ENCODE measurements at regions not wholly inside any gene's neighbourhood (a gene's known extent, or its start where the extent isn't known, plus 50 kb on each side); places are given as distances from the start of the nearest gene placed in this dataset.
"Not testable (repeated sequence)": the region's sequence is repeated elsewhere in the genome, so short reads cannot be mapped to it uniquely, and the experiment has no call there.

GRCh38 chr1:58246549-58246948 is 300.0 kb downstream of the OMA1 start:
- Histone ChIP-seq H3K4me3 (ENCODE audit: low read length) (no peak overlapping the region), H3K36me3 (ENCODE audit: control insufficient read depth, insufficient read depth, low read length) (no peaks in the 10 kb centered on the region), H3K27ac (ENCODE audit: low read length) (no peak overlapping the region), H3K4me1 (ENCODE audit: control insufficient read depth, insufficient read depth, low read length) (no peaks in the 10 kb centered on the region), H3K27me3 (ENCODE audit: control insufficient read depth, insufficient read depth, low read length) (peaks cover 15% of the 10 kb centered on the region), H3K9me3 (ENCODE audit: control insufficient read depth, insufficient read depth, low read length) (no peaks in the 10 kb centered on the region)
- WGBS (ENCODE audit: insufficient coverage, insufficient read length): over 99% methylated on average over 4 of the region's 4 CpGs
- no peak for DNase-seq (ENCODE audit: low read depth, low spot score)

- Histone ChIP-seq H3K27me3 (ENCODE audit: control insufficient read depth, insufficient read depth, low read length) (peaks cover 15% of the 10 kb centered on the region), H3K36me3 (ENCODE audit: control insufficient read depth, insufficient read depth, low read length) (no peaks in the 10 kb centered on the region), H3K4me1 (ENCODE audit: control insufficient read depth, insufficient read depth, low read length) (peaks cover under 1% of the 10 kb centered on the region; the same call in 1 of the 2 replicates), H3K9me3 (ENCODE audit: control insufficient read depth, insufficient read depth, low read length) (no peaks in the 10 kb centered on the region), H3K27ac (ENCODE audit: low read length) (no peak overlapping the region), H3K4me3 (ENCODE audit: low read length) (no peak overlapping the region)
- no peak for DNase-seq (ENCODE audit: low read depth, low spot score)
- no CpG with 5 or more reads among the region's 3 CpGs for WGBS (ENCODE audit: insufficient coverage, insufficient read length)
Observed at GRCh38 chr1:58244872-58245271, 301.7 kb downstream of the OMA1 start.

GRCh38 chr1:58238846-58239245 is 307.7 kb downstream of the OMA1 start:
- Histone ChIP-seq H3K9me3 (ENCODE audit: control insufficient read depth, insufficient read depth, low read length) (no peaks in the 10 kb centered on the region), H3K4me3 (ENCODE audit: low read length) (no peak overlapping the region), H3K36me3 (ENCODE audit: control insufficient read depth, insufficient read depth, low read length) (no peaks in the 10 kb centered on the region), H3K4me1 (ENCODE audit: control insufficient read depth, insufficient read depth, low read length) (peaks cover 7% of the 10 kb centered on the region; the same call in 1 of the 2 replicates), H3K27me3 (ENCODE audit: control insufficient read depth, insufficient read depth, low read length) (no peaks in the 10 kb centered on the region), H3K27ac (ENCODE audit: low read length) (no peak overlapping the region)
- no CpG with 5 or more reads among the region's 2 CpGs for WGBS (ENCODE audit: insufficient coverage, insufficient read length)
- DNase-seq (ENCODE audit: low read depth, low spot score): no peak

- Histone ChIP-seq H3K36me3 (ENCODE audit: control insufficient read depth, insufficient read depth, low read length) (no peaks in the 10 kb centered on the region), H3K4me3 (ENCODE audit: low read length) (no peak overlapping the region), H3K27ac (ENCODE audit: low read length) (no peak overlapping the region), H3K4me1 (ENCODE audit: control insufficient read depth, insufficient read depth, low read length) (peaks cover 4% of the 10 kb centered on the region; the same call in 1 of the 2 replicates), H3K9me3 (ENCODE audit: control insufficient read depth, insufficient read depth, low read length) (no peaks in the 10 kb centered on the region), H3K27me3 (ENCODE audit: control insufficient read depth, insufficient read depth, low read length) (no peaks in the 10 kb centered on the region)
- no peak for DNase-seq (ENCODE audit: low read depth, low spot score)
- no CpG with 5 or more reads among the region's 3 CpGs for WGBS (ENCODE audit: insufficient coverage, insufficient read length)
Observed at GRCh38 chr1:58233729-58234128, 312.8 kb downstream of the OMA1 start.

GRCh38 chr1:58231204-58231603 is 315.3 kb downstream of the OMA1 start:
- no peaks in the 10 kb centered on the region for H3K36me3 ChIP-seq (ENCODE audit: control insufficient read depth, insufficient read depth, low read length)
- H3K4me3 ChIP-seq (ENCODE audit: low read length): no peak overlapping the region
- DNase-seq (ENCODE audit: low read depth, low spot score): no peak
- H3K27ac ChIP-seq (ENCODE audit: low read length): no peak overlapping the region
- peaks cover 4% of the 10 kb centered on the region; the same call in 1 of the 2 replicates for H3K4me1 ChIP-seq (ENCODE audit: control insufficient read depth, insufficient read depth, low read length)
- no CpG with 5 or more reads among the region's 1 CpG for WGBS (ENCODE audit: insufficient coverage, insufficient read length)
- no peaks in the 10 kb centered on the region for H3K27me3 ChIP-seq (ENCODE audit: control insufficient read depth, insufficient read depth, low read length)
- no peaks in the 10 kb centered on the region for H3K9me3 ChIP-seq (ENCODE audit: control insufficient read depth, insufficient read depth, low read length)

- Histone ChIP-seq H3K9me3 (ENCODE audit: control insufficient read depth, insufficient read depth, low read length) (no peaks in the 10 kb centered on the region), H3K4me1 (ENCODE audit: control insufficient read depth, insufficient read depth, low read length) (no peaks in the 10 kb centered on the region), H3K4me3 (ENCODE audit: low read length) (no peak overlapping the region), H3K27ac (ENCODE audit: low read length) (no peak overlapping the region), H3K27me3 (ENCODE audit: control insufficient read depth, insufficient read depth, low read length) (no peaks in the 10 kb centered on the region), H3K36me3 (ENCODE audit: control insufficient read depth, insufficient read depth, low read length) (no peaks in the 10 kb centered on the region)
- no peak for DNase-seq (ENCODE audit: low read depth, low spot score)
- no CpG with 5 or more reads among the region's 3 CpGs for WGBS (ENCODE audit: insufficient coverage, insufficient read length)
Observed at GRCh38 chr1:58227604-58228003, 318.9 kb downstream of the OMA1 start.

- Histone ChIP-seq H3K9me3 (ENCODE audit: control insufficient read depth, insufficient read depth, low read length) (no peaks in the 10 kb centered on the region), H3K4me1 (ENCODE audit: control insufficient read depth, insufficient read depth, low read length) (no peaks in the 10 kb centered on the region), H3K4me3 (ENCODE audit: low read length) (no peak overlapping the region), H3K36me3 (ENCODE audit: control insufficient read depth, insufficient read depth, low read length) (no peaks in the 10 kb centered on the region), H3K27ac (ENCODE audit: low read length) (no peak overlapping the region), H3K27me3 (ENCODE audit: control insufficient read depth, insufficient read depth, low read length) (no peaks in the 10 kb centered on the region)
- WGBS (ENCODE audit: insufficient coverage, insufficient read length): no CpG with 5 or more reads among the region's 4 CpGs
- no peak for DNase-seq (ENCODE audit: low read depth, low spot score)
Observed at GRCh38 chr1:58223522-58223921, 323.0 kb downstream of the OMA1 start.

- H3K36me3 ChIP-seq (ENCODE audit: control insufficient read depth, insufficient read depth, low read length): no peaks in the 10 kb centered on the region
- H3K4me1 ChIP-seq (ENCODE audit: control insufficient read depth, insufficient read depth, low read length): no peaks in the 10 kb centered on the region
- no peaks in the 10 kb centered on the region for H3K9me3 ChIP-seq (ENCODE audit: control insufficient read depth, insufficient read depth, low read length)
- no peak overlapping the region for H3K4me3 ChIP-seq (ENCODE audit: low read length)
- H3K27me3 ChIP-seq (ENCODE audit: control insufficient read depth, insufficient read depth, low read length): no peaks in the 10 kb centered on the region
- no peak overlapping the region for H3K27ac ChIP-seq (ENCODE audit: low read length)
- no peak for DNase-seq (ENCODE audit: low read depth, low spot score)
- WGBS (ENCODE audit: insufficient coverage, insufficient read length): no CpG with 5 or more reads among the region's 4 CpGs
Observed at GRCh38 chr1:58220836-58221472, 325.6 kb downstream of the OMA1 start.

- no CpG with 5 or more reads among the region's 3 CpGs for WGBS (ENCODE audit: insufficient coverage, insufficient read length)
- H3K36me3 ChIP-seq (ENCODE audit: control insufficient read depth, insufficient read depth, low read length); H3K4me1 ChIP-seq (ENCODE audit: control insufficient read depth, insufficient read depth, low read length): not testable (repeated sequence)
Observed at GRCh38 chr1:58216169-58216568, 330.4 kb downstream of the OMA1 start.

GRCh38 chr1:58214674-58215073 is 331.9 kb downstream of the OMA1 start:
- Histone ChIP-seq H3K4me3 (ENCODE audit: low read length) (no peak overlapping the region), H3K4me1 (ENCODE audit: control insufficient read depth, insufficient read depth, low read length) (peaks cover 1% of the 10 kb centered on the region; the same call in 1 of the 2 replicates), H3K9me3 (ENCODE audit: control insufficient read depth, insufficient read depth, low read length) (no peaks in the 10 kb centered on the region), H3K27me3 (ENCODE audit: control insufficient read depth, insufficient read depth, low read length) (no peaks in the 10 kb centered on the region), H3K36me3 (ENCODE audit: control insufficient read depth, insufficient read depth, low read length) (no peaks in the 10 kb centered on the region), H3K27ac (ENCODE audit: low read length) (no peak overlapping the region)
- DNase-seq (ENCODE audit: low read depth, low spot score): no peak
- no CpG with 5 or more reads among the region's 1 CpG for WGBS (ENCODE audit: insufficient coverage, insufficient read length)

More at GRCh38 chr1:58216169-58216568, 330.4 kb downstream of the OMA1 start:
- H3K27ac ChIP-seq (ENCODE audit: low read length); H3K4me3 ChIP-seq (ENCODE audit: low read length); DNase-seq (ENCODE audit: low read depth, low spot score); H3K9me3 ChIP-seq (ENCODE audit: control insufficient read depth, insufficient read depth, low read length); H3K27me3 ChIP-seq (ENCODE audit: control insufficient read depth, insufficient read depth, low read length): not testable (repeated sequence)

- H3K4me3 ChIP-seq (ENCODE audit: low read length): no peak overlapping the region
- no peaks in the 10 kb centered on the region for H3K27me3 ChIP-seq (ENCODE audit: control insufficient read depth, insufficient read depth, low read length)
- no CpG with 5 or more reads among the region's 3 CpGs for WGBS (ENCODE audit: insufficient coverage, insufficient read length)
- peaks cover 1% of the 10 kb centered on the region; the same call in 1 of the 2 replicates for H3K4me1 ChIP-seq (ENCODE audit: control insufficient read depth, insufficient read depth, low read length)
- no peaks in the 10 kb centered on the region for H3K36me3 ChIP-seq (ENCODE audit: control insufficient read depth, insufficient read depth, low read length)
- no peak for DNase-seq (ENCODE audit: low read depth, low spot score)
- no peak overlapping the region for H3K27ac ChIP-seq (ENCODE audit: low read length)
- no peaks in the 10 kb centered on the region for H3K9me3 ChIP-seq (ENCODE audit: control insufficient read depth, insufficient read depth, low read length)
Observed at GRCh38 chr1:58211869-58212268, 334.7 kb downstream of the OMA1 start.

Data from iPS DF 6.9 (cell line).